Activated gamma-delta T cell treated with Interleukin-2 at 50 U/mL for 16 hours (primary cell): ENCODE measurements at regions not wholly inside any gene's neighbourhood (a gene's known extent, or its start where the extent isn't known, plus 50 kb on each side); places are given as distances from the start of the nearest gene placed in this dataset.
A peak's percentile ranks its signal among the peaks of the same experiment; 100 is the strongest.

ENCODE experiments used
- DNase-seq: peaks from one replicate; pipeline ENCODE4 v3.0.0-alpha.2; 2020

GRCh38 chr14:97311411-97311810, 514.2 kb downstream of the VRK1 start:
- no peak for DNase-seq

- no peak for DNase-seq
These were observed 515.7 kb downstream of the VRK1 start for GRCh38 chr14:97312910-97313309.

- DNase-seq: no peak
These were observed 518.6 kb downstream of the VRK1 start for GRCh38 chr14:97315790-97316189.

- no peak for DNase-seq
These were observed 521.2 kb downstream of the VRK1 start for GRCh38 chr14:97318380-97318779.

GRCh38 chr14:97319691-97320090, 522.5 kb downstream of the VRK1 start:
- DNase-seq: no peak

GRCh38 chr14:97328743-97329142, 531.6 kb downstream of the VRK1 start:
- no peak for DNase-seq

- no peak for DNase-seq
These were observed 532.5 kb downstream of the VRK1 start for GRCh38 chr14:97329701-97330100.

- DNase-seq: no peak
These were observed 533.9 kb downstream of the VRK1 start for GRCh38 chr14:97331058-97331457.

- no peak for DNase-seq
These were observed 534.3 kb downstream of the VRK1 start for GRCh38 chr14:97331526-97331925.

GRCh38 chr14:97336179-97336578, 539.0 kb downstream of the VRK1 start:
- peak; percentile 13 for DNase-seq

- DNase-seq: no peak
These were observed 539.6 kb downstream of the VRK1 start for GRCh38 chr14:97336816-97337215.

GRCh38 chr14:97337267-97337666, 540.1 kb downstream of the VRK1 start:
- DNase-seq: no peak

GRCh38 chr14:97337670-97338069, 540.5 kb downstream of the VRK1 start:
- DNase-seq: no peak

GRCh38 chr14:97344666-97345065, 547.5 kb downstream of the VRK1 start:
- DNase-seq: no peak

GRCh38 chr14:97346675-97347074, 549.5 kb downstream of the VRK1 start:
- no peak for DNase-seq

- DNase-seq: no peak
These were observed 552.3 kb downstream of the VRK1 start for GRCh38 chr14:97349463-97349862.

GRCh38 chr14:97349946-97350345, 552.8 kb downstream of the VRK1 start:
- DNase-seq: no peak

GRCh38 chr14:97350415-97350814, 553.2 kb downstream of the VRK1 start:
- DNase-seq: no peak

GRCh38 chr14:97350894-97351731, 553.9 kb downstream of the VRK1 start:
- DNase-seq: no peak

- no peak for DNase-seq
These were observed 555.9 kb downstream of the VRK1 start for GRCh38 chr14:97353102-97353501.

- no peak for DNase-seq
These were observed 557.0 kb downstream of the VRK1 start for GRCh38 chr14:97354119-97354722.

- DNase-seq: no peak
These were observed 562.2 kb downstream of the VRK1 start for GRCh38 chr14:97359341-97359740.

GRCh38 chr14:97361181-97361580, 564.0 kb downstream of the VRK1 start:
- no peak for DNase-seq

- no peak for DNase-seq
These were observed 564.8 kb downstream of the VRK1 start for GRCh38 chr14:97361958-97362357.

GRCh38 chr14:97366400-97366799, 569.2 kb downstream of the VRK1 start:
- DNase-seq: no peak
